ENCODE measurements at regions not wholly inside any gene's neighbourhood (a gene's known extent, or its start where the extent isn't known, plus 50 kb on each side); places are given as distances from the start of the nearest gene placed in this dataset.

- no peak overlapping the region for H3K27ac Mint-ChIP-seq (ENCODE audit: unreplicated experiment)
- peaks cover 25% of the 10 kb centered on the region for H3K4me1 Mint-ChIP-seq (ENCODE audit: unreplicated experiment)
- no peak for TF ChIP-seq CTCF (IDR thresholded peaks at IDR 0.05; ENCODE audit: unreplicated experiment)
- peaks cover 6% of the 10 kb centered on the region for H3K27me3 Mint-ChIP-seq (ENCODE audit: unreplicated experiment)
- H3K9me3 Mint-ChIP-seq (ENCODE audit: unreplicated experiment) = no peaks in the 10 kb centered on the region
- no peaks in the 10 kb centered on the region for H3K36me3 Mint-ChIP-seq (ENCODE audit: low read depth, unreplicated experiment)
- H3K4me3 Mint-ChIP-seq (ENCODE audit: unreplicated experiment) = no peak overlapping the region
- no peak for DNase-seq (ENCODE audit: low spot score)
Observed at GRCh38 chr1:229063154-229063773, 207.6 kb upstream of the RAB4A start.

- TF ChIP-seq CTCF (IDR thresholded peaks at IDR 0.05; ENCODE audit: unreplicated experiment) = no peak
- no peak for DNase-seq (ENCODE audit: low spot score)
- no peak overlapping the region for H3K27ac Mint-ChIP-seq (ENCODE audit: unreplicated experiment)
- peaks cover 14% of the 10 kb centered on the region for H3K4me1 Mint-ChIP-seq (ENCODE audit: unreplicated experiment)
- no peak overlapping the region for H3K4me3 Mint-ChIP-seq (ENCODE audit: unreplicated experiment)
- H3K27me3 Mint-ChIP-seq (ENCODE audit: unreplicated experiment) = peaks cover 6% of the 10 kb centered on the region
- no peaks in the 10 kb centered on the region for H3K36me3 Mint-ChIP-seq (ENCODE audit: low read depth, unreplicated experiment)
- no peaks in the 10 kb centered on the region for H3K9me3 Mint-ChIP-seq (ENCODE audit: unreplicated experiment)
Observed at GRCh38 chr1:229064320-229065168, 206.4 kb upstream of the RAB4A start.

GRCh38 chr1:229065613-229066012 is 205.3 kb upstream of the RAB4A start:
- H3K9me3 Mint-ChIP-seq (ENCODE audit: unreplicated experiment) = no peaks in the 10 kb centered on the region
- peaks cover 5% of the 10 kb centered on the region for H3K27me3 Mint-ChIP-seq (ENCODE audit: unreplicated experiment)
- no peak for TF ChIP-seq CTCF (IDR thresholded peaks at IDR 0.05; ENCODE audit: unreplicated experiment)

GRCh38 chr1:229066591-229066990 is 204.3 kb upstream of the RAB4A start:
- no peak for DNase-seq (ENCODE audit: low spot score)
- Mint-ChIP-seq H3K9me3 (ENCODE audit: unreplicated experiment) (no peaks in the 10 kb centered on the region), H3K27ac (ENCODE audit: unreplicated experiment) (no peak overlapping the region), H3K36me3 (ENCODE audit: low read depth, unreplicated experiment) (no peaks in the 10 kb centered on the region), H3K27me3 (ENCODE audit: unreplicated experiment) (peaks cover 5% of the 10 kb centered on the region), H3K4me3 (ENCODE audit: unreplicated experiment) (no peak overlapping the region), H3K4me1 (ENCODE audit: unreplicated experiment) (peaks cover 3% of the 10 kb centered on the region)
- TF ChIP-seq CTCF (IDR thresholded peaks at IDR 0.05; ENCODE audit: unreplicated experiment) = no peak

More at GRCh38 chr1:229065613-229066012, 205.3 kb upstream of the RAB4A start:
- no peak for DNase-seq (ENCODE audit: low spot score)
- H3K4me1 Mint-ChIP-seq (ENCODE audit: unreplicated experiment) = peaks cover 7% of the 10 kb centered on the region
- H3K4me3 Mint-ChIP-seq (ENCODE audit: unreplicated experiment) = no peak overlapping the region
- H3K36me3 Mint-ChIP-seq (ENCODE audit: low read depth, unreplicated experiment) = no peaks in the 10 kb centered on the region
- H3K27ac Mint-ChIP-seq (ENCODE audit: unreplicated experiment) = no peak overlapping the region

- TF ChIP-seq CTCF (IDR thresholded peaks at IDR 0.05; ENCODE audit: unreplicated experiment) = no peak
- peaks cover 2% of the 10 kb centered on the region for H3K4me1 Mint-ChIP-seq (ENCODE audit: unreplicated experiment)
- no peaks in the 10 kb centered on the region for H3K36me3 Mint-ChIP-seq (ENCODE audit: low read depth, unreplicated experiment)
- H3K27me3 Mint-ChIP-seq (ENCODE audit: unreplicated experiment) = peaks cover 5% of the 10 kb centered on the region
- no peak for DNase-seq (ENCODE audit: low spot score)
- no peak overlapping the region for H3K27ac Mint-ChIP-seq (ENCODE audit: unreplicated experiment)
- H3K9me3 Mint-ChIP-seq (ENCODE audit: unreplicated experiment) = no peaks in the 10 kb centered on the region
- H3K4me3 Mint-ChIP-seq (ENCODE audit: unreplicated experiment) = no peak overlapping the region
Observed at GRCh38 chr1:229067546-229067945, 203.4 kb upstream of the RAB4A start.

Data from endothelial cell (in vitro differentiated cells).